ENCODE measurements at regions not wholly inside any gene's neighbourhood (a gene's known extent, or its start where the extent isn't known, plus 50 kb on each side); places are given as distances from the start of the nearest gene placed in this dataset.

GRCh38 chr9:115276621-115277020, 158.7 kb upstream of the TNC start:
- ChIA-PET CTCF (no interaction called here), POLR2A (no interaction called here)
- no peak for DNase-seq (ENCODE audit: low read depth, low spot score)
- Histone ChIP-seq H3K9me3 (ENCODE audit: control insufficient read depth, insufficient read depth, low read length) (no peaks in the 10 kb centered on the region), H3K27ac (ENCODE audit: low read depth, low read length) (no peak overlapping the region), H3K4me3 (ENCODE audit: low read depth, low read length) (no peak overlapping the region), H3K27me3 (ENCODE audit: control insufficient read depth, insufficient read depth, low read length) (no peaks in the 10 kb centered on the region)
- TF ChIP-seq CTCF (IDR thresholded peaks at IDR 0.05; ENCODE audit: low read depth, low read length): no peak

GRCh38 chr9:115277301-115277700, 159.3 kb upstream of the TNC start:
- POLR2A ChIA-PET: interaction anchor here (0.7 kb wide), 1 partner anchor 72 kb away, joined by 6 read pairs; no protein-coding TSS in a partner anchor
- Histone ChIP-seq H3K9me3 (ENCODE audit: control insufficient read depth, insufficient read depth, low read length) (no peaks in the 10 kb centered on the region), H3K27ac (ENCODE audit: low read depth, low read length) (no peak overlapping the region), H3K27me3 (ENCODE audit: control insufficient read depth, insufficient read depth, low read length) (no peaks in the 10 kb centered on the region), H3K4me3 (ENCODE audit: low read depth, low read length) (no peak overlapping the region)
- CTCF ChIA-PET: no interaction called here
- no peak for DNase-seq (ENCODE audit: low read depth, low spot score)
- no peak for TF ChIP-seq CTCF (IDR thresholded peaks at IDR 0.05; ENCODE audit: low read depth, low read length)

GRCh38 chr9:115278326-115279035, 160.5 kb upstream of the TNC start:
- no peak for DNase-seq (ENCODE audit: low read depth, low spot score)
- no peak overlapping the region for H3K4me3 ChIP-seq (ENCODE audit: low read depth, low read length)
- TF ChIP-seq CTCF (IDR thresholded peaks at IDR 0.05; ENCODE audit: low read depth, low read length): no peak
- no peaks in the 10 kb centered on the region for H3K27me3 ChIP-seq (ENCODE audit: control insufficient read depth, insufficient read depth, low read length)
- no peak overlapping the region for H3K27ac ChIP-seq (ENCODE audit: low read depth, low read length)
- POLR2A ChIA-PET: no interaction called here
- CTCF ChIA-PET: interaction anchor here (1.2 kb wide), 1 partner anchor 246 kb away, joined by 3 read pairs; no protein-coding TSS in a partner anchor
- H3K9me3 ChIP-seq (ENCODE audit: control insufficient read depth, insufficient read depth, low read length): no peaks in the 10 kb centered on the region

- TF ChIP-seq CTCF (IDR thresholded peaks at IDR 0.05; ENCODE audit: low read depth, low read length): no peak
- Histone ChIP-seq H3K27me3 (ENCODE audit: control insufficient read depth, insufficient read depth, low read length) (no peaks in the 10 kb centered on the region), H3K9me3 (ENCODE audit: control insufficient read depth, insufficient read depth, low read length) (no peaks in the 10 kb centered on the region), H3K27ac (ENCODE audit: low read depth, low read length) (no peak overlapping the region), H3K4me3 (ENCODE audit: low read depth, low read length) (no peak overlapping the region)
- ChIA-PET POLR2A (no interaction called here), CTCF (no interaction called here)
- DNase-seq (ENCODE audit: low read depth, low spot score): no peak
These were observed 165.4 kb upstream of the TNC start for GRCh38 chr9:115283395-115283794.

- Histone ChIP-seq H3K9me3 (ENCODE audit: control insufficient read depth, insufficient read depth, low read length) (no peaks in the 10 kb centered on the region), H3K27ac (ENCODE audit: low read depth, low read length) (no peak overlapping the region), H3K4me3 (ENCODE audit: low read depth, low read length) (no peak overlapping the region), H3K27me3 (ENCODE audit: control insufficient read depth, insufficient read depth, low read length) (no peaks in the 10 kb centered on the region)
- TF ChIP-seq CTCF (IDR thresholded peaks at IDR 0.05; ENCODE audit: low read depth, low read length): no peak
- CTCF ChIA-PET: no interaction called here
- no peak for DNase-seq (ENCODE audit: low read depth, low spot score)
- POLR2A ChIA-PET: no interaction called here
These were observed 167.9 kb upstream of the TNC start for GRCh38 chr9:115285836-115286235.
